MG63 (cell line): ENCODE measurements at regions not wholly inside any gene's neighbourhood (a gene's known extent, or its start where the extent isn't known, plus 50 kb on each side); places are given as distances from the start of the nearest gene placed in this dataset.
"Not testable (repeated sequence)": the region's sequence is repeated elsewhere in the genome, so short reads cannot be mapped to it uniquely, and the experiment has no call there.

Source experiments
- DNase-seq: peaks from one replicate; pipeline ENCODE4 v3.0.0-alpha.2; 2020
- H3K27me3 ChIP-seq: fragments of 250-450 bp; sonication (Bioruptor Pico); 2 replicates; pipeline ENCODE4 v1.5.1; 2020; ENCODE audit warnings: mild to moderate bottlenecking, moderate library complexity
- H3K36me3 ChIP-seq: fragments of 250-450 bp; sonication (Bioruptor Pico); 2 replicates; pipeline ENCODE4 v1.5.1; 2020; ENCODE audit warnings: mild to moderate bottlenecking, moderate library complexity
- H3K4me3 ChIP-seq: fragments of 250-450 bp; sonication (Bioruptor Pico); 2 replicates; pipeline ENCODE4 v1.5.1; 2020; ENCODE audit warnings: mild to moderate bottlenecking, moderate library complexity
- H3K9me3 ChIP-seq: fragments of 250-450 bp; sonication (Bioruptor Pico); 2 replicates; pipeline ENCODE4 v1.5.1; 2020; ENCODE audit warnings: mild to moderate bottlenecking, moderate library complexity

GRCh38 chr1:199792874-199793273 lies 234.6 kb upstream of the NR5A2 start:
- DNase-seq: no peak
- no peaks in the 10 kb centered on the region for H3K9me3 ChIP-seq
- H3K27me3 ChIP-seq: no peaks in the 10 kb centered on the region
- no peaks in the 10 kb centered on the region for H3K36me3 ChIP-seq
- no peak overlapping the region for H3K4me3 ChIP-seq

- H3K27me3 ChIP-seq: no peaks in the 10 kb centered on the region
- no peak overlapping the region for H3K4me3 ChIP-seq
- H3K36me3 ChIP-seq: no peaks in the 10 kb centered on the region
- no peak for DNase-seq
- H3K9me3 ChIP-seq: no peaks in the 10 kb centered on the region
Measured at GRCh38 chr1:199794105-199794863, 233.2 kb upstream of the NR5A2 start.

- Histone ChIP-seq H3K4me3 (no peak overlapping the region), H3K9me3 (peaks cover 5% of the 10 kb centered on the region; the same call in 1 of the 2 replicates), H3K36me3 (no peaks in the 10 kb centered on the region), H3K27me3 (peaks cover 4% of the 10 kb centered on the region; the same call in 1 of the 2 replicates)
- no peak for DNase-seq
Measured at GRCh38 chr1:199799116-199799515, 228.4 kb upstream of the NR5A2 start.

- H3K36me3 ChIP-seq: no peaks in the 10 kb centered on the region
- H3K9me3 ChIP-seq: peaks cover 5% of the 10 kb centered on the region; the same call in 1 of the 2 replicates
- H3K4me3 ChIP-seq: no peak overlapping the region
- peaks cover 4% of the 10 kb centered on the region; the same call in 1 of the 2 replicates for H3K27me3 ChIP-seq
- DNase-seq: no peak
Measured at GRCh38 chr1:199804526-199804925, 223.0 kb upstream of the NR5A2 start.

GRCh38 chr1:199808110-199808870 lies 219.2 kb upstream of the NR5A2 start:
- no peaks in the 10 kb centered on the region for H3K36me3 ChIP-seq
- H3K27me3 ChIP-seq: no peaks in the 10 kb centered on the region
- no peak overlapping the region for H3K4me3 ChIP-seq
- DNase-seq: no peak
- no peaks in the 10 kb centered on the region for H3K9me3 ChIP-seq

- no peaks in the 10 kb centered on the region for H3K9me3 ChIP-seq
- no peak for DNase-seq
- no peaks in the 10 kb centered on the region for H3K36me3 ChIP-seq
- no peaks in the 10 kb centered on the region for H3K27me3 ChIP-seq
- no peak overlapping the region for H3K4me3 ChIP-seq
Measured at GRCh38 chr1:199809311-199809710, 218.2 kb upstream of the NR5A2 start.

- Histone ChIP-seq H3K4me3 (no peak overlapping the region), H3K36me3 (no peaks in the 10 kb centered on the region), H3K9me3 (no peaks in the 10 kb centered on the region), H3K27me3 (no peaks in the 10 kb centered on the region)
- DNase-seq: no peak
Measured at GRCh38 chr1:199811163-199811562, 216.3 kb upstream of the NR5A2 start.

GRCh38 chr1:199813198-199813597 lies 214.3 kb upstream of the NR5A2 start:
- Histone ChIP-seq H3K9me3 (no peaks in the 10 kb centered on the region), H3K4me3 (no peak overlapping the region), H3K27me3 (no peaks in the 10 kb centered on the region), H3K36me3 (no peaks in the 10 kb centered on the region)
- no peak for DNase-seq

GRCh38 chr1:199815947-199816346 lies 211.6 kb upstream of the NR5A2 start:
- DNase-seq: no peak
- H3K4me3 ChIP-seq: no peak overlapping the region
- H3K27me3 ChIP-seq: no peaks in the 10 kb centered on the region
- H3K36me3 ChIP-seq: no peaks in the 10 kb centered on the region
- H3K9me3 ChIP-seq: no peaks in the 10 kb centered on the region

GRCh38 chr1:199817266-199817665 lies 210.2 kb upstream of the NR5A2 start:
- H3K36me3 ChIP-seq: no peaks in the 10 kb centered on the region
- no peak overlapping the region for H3K4me3 ChIP-seq
- no peak for DNase-seq
- H3K9me3 ChIP-seq: no peaks in the 10 kb centered on the region
- no peaks in the 10 kb centered on the region for H3K27me3 ChIP-seq

- no peak overlapping the region for H3K4me3 ChIP-seq
- no peak for DNase-seq
- H3K27me3 ChIP-seq: no peaks in the 10 kb centered on the region
- no peaks in the 10 kb centered on the region for H3K36me3 ChIP-seq
- H3K9me3 ChIP-seq: peaks cover 6% of the 10 kb centered on the region; the same call in 1 of the 2 replicates
Measured at GRCh38 chr1:199821029-199821779, 206.3 kb upstream of the NR5A2 start.

- Histone ChIP-seq H3K4me3 (no peak overlapping the region), H3K9me3 (no peaks in the 10 kb centered on the region), H3K36me3 (no peaks in the 10 kb centered on the region), H3K27me3 (no peaks in the 10 kb centered on the region)
- no peak for DNase-seq
Measured at GRCh38 chr1:199832451-199832850, 195.1 kb upstream of the NR5A2 start.

- no peak overlapping the region for H3K4me3 ChIP-seq
- H3K27me3 ChIP-seq: no peaks in the 10 kb centered on the region
- no peaks in the 10 kb centered on the region for H3K9me3 ChIP-seq
- H3K36me3 ChIP-seq: no peaks in the 10 kb centered on the region
- no peak for DNase-seq
Measured at GRCh38 chr1:199834711-199835110, 192.8 kb upstream of the NR5A2 start.

- Histone ChIP-seq H3K27me3 (no peaks in the 10 kb centered on the region), H3K9me3 (no peaks in the 10 kb centered on the region), H3K4me3 (no peak overlapping the region), H3K36me3 (no peaks in the 10 kb centered on the region)
- no peak for DNase-seq
Measured at GRCh38 chr1:199836430-199836829, 191.1 kb upstream of the NR5A2 start.

- Histone ChIP-seq H3K4me3 (no peak overlapping the region), H3K27me3 (no peaks in the 10 kb centered on the region), H3K36me3 (no peaks in the 10 kb centered on the region), H3K9me3 (no peaks in the 10 kb centered on the region)
- DNase-seq: no peak
Measured at GRCh38 chr1:199837321-199837720, 190.2 kb upstream of the NR5A2 start.

GRCh38 chr1:199839608-199840007 lies 187.9 kb upstream of the NR5A2 start:
- DNase-seq, H3K27me3 ChIP-seq, H3K9me3 ChIP-seq, H3K36me3 ChIP-seq, H3K4me3 ChIP-seq: not testable (repeated sequence)

- not testable (repeated sequence) for H3K4me3 ChIP-seq, H3K36me3 ChIP-seq, DNase-seq, H3K27me3 ChIP-seq, H3K9me3 ChIP-seq
Measured at GRCh38 chr1:199843096-199843495, 184.4 kb upstream of the NR5A2 start.
